Midbrain (tissue), 1 donor: ENCODE measurements at regions not wholly inside any gene's neighbourhood (a gene's known extent, or its start where the extent isn't known, plus 50 kb on each side); places are given as distances from the start of the nearest gene placed in this dataset.
A peak's percentile ranks its signal among the peaks of the same experiment; 100 is the strongest.

Experiments used
- DNase-seq: peaks from one replicate; lab custom pipeline; 2025; lab: John Stamatoyannopoulos, UW

- DNase-seq: no peak
These were observed 116.9 kb downstream of the POLR2M start for GRCh38 chr15:57823325-57823882.

- no peak for DNase-seq
These were observed 117.7 kb downstream of the POLR2M start for GRCh38 chr15:57824186-57824585.

- no peak for DNase-seq
These were observed 120.5 kb downstream of the POLR2M start for GRCh38 chr15:57827021-57827420.

- DNase-seq: no peak
These were observed 121.5 kb downstream of the POLR2M start for GRCh38 chr15:57827971-57828370.

GRCh38 chr15:57832183-57832582, 125.7 kb downstream of the POLR2M start:
- no peak for DNase-seq

- DNase-seq: no peak
These were observed 128.6 kb downstream of the POLR2M start for GRCh38 chr15:57835119-57835518.

- DNase-seq: no peak
These were observed 142.8 kb downstream of the POLR2M start for GRCh38 chr15:57849317-57849716.

- no peak for DNase-seq
These were observed 148.0 kb downstream of the POLR2M start for GRCh38 chr15:57854531-57854930.

GRCh38 chr15:57857871-57858270, 151.4 kb downstream of the POLR2M start:
- no peak for DNase-seq

- DNase-seq: no peak
These were observed 152.7 kb downstream of the POLR2M start for GRCh38 chr15:57859130-57859685.

GRCh38 chr15:57861034-57861638, 154.6 kb downstream of the POLR2M start:
- peak; percentile 80 for DNase-seq

GRCh38 chr15:57861815-57862586, 155.5 kb downstream of the POLR2M start:
- DNase-seq: no peak

- no peak for DNase-seq
These were observed 156.2 kb downstream of the POLR2M start for GRCh38 chr15:57862761-57863160.

GRCh38 chr15:57865294-57865693, 158.8 kb downstream of the POLR2M start:
- DNase-seq: no peak

GRCh38 chr15:57866149-57866736, 159.7 kb downstream of the POLR2M start:
- DNase-seq: peak; percentile 6

- DNase-seq: no peak
These were observed 161.7 kb downstream of the POLR2M start for GRCh38 chr15:57867970-57868798.

GRCh38 chr15:57870667-57871066, 164.2 kb downstream of the POLR2M start:
- DNase-seq: no peak

- no peak for DNase-seq
These were observed 165.9 kb downstream of the POLR2M start for GRCh38 chr15:57872281-57873030.

- DNase-seq: no peak
These were observed 167.2 kb downstream of the POLR2M start for GRCh38 chr15:57873564-57874209.

GRCh38 chr15:57875347-57875746, 168.8 kb downstream of the POLR2M start:
- no peak for DNase-seq
